ENCODE measurements at regions not wholly inside any gene's neighbourhood (a gene's known extent, or its start where the extent isn't known, plus 50 kb on each side); places are given as distances from the start of the nearest gene placed in this dataset.

DNA sequence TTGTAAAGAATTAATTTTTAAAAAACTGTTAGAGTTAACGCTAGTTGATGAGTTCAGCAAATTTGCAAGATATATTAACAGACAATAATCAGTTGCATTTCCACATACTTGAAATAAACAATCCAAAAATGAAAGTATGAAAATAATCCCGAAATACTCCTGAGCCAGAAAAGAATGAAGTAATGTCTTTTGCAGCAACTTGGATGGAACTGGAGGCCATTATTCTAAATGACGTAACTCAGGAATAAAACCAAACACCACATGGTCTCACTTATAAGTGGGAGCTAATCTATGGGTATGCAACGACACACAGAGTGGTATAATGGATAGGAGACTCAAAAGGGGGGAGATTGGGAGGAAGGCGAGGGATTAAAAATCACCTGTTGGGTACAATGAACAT is 872.9 kb upstream of the GJE1 start:
- TF ChIP-seq EZH2 (IDR thresholded peaks at IDR 0.05; ENCODE audit: insufficient read depth, poor library complexity, severe bottlenecking) (no peak), EZH2phosphoT487 (IDR thresholded peaks at IDR 0.05; ENCODE audit: insufficient read depth, low read depth) (no peak)

Data from GM23248 (cell line).